GM12891 (cell line): ENCODE measurements at regions not wholly inside any gene's neighbourhood (a gene's known extent, or its start where the extent isn't known, plus 50 kb on each side); places are given as distances from the start of the nearest gene placed in this dataset.

Source experiments
- PAX5 ChIP-seq: IDR thresholded peaks from 2 replicates; pipeline ENCODE4 v1.6.1; 2011; ENCODE audit warnings: low read length, moderate library complexity, mild to moderate bottlenecking; ENCODE audit not compliant: insufficient read depth, severe bottlenecking
- POLR2A ChIP-seq: IDR thresholded peaks from 2 replicates; pipeline ENCODE4 v1.6.1; 2011; ENCODE audit warnings: low read depth, low read length, control low read depth
- POLR2AphosphoS5 ChIP-seq: IDR thresholded peaks from 2 replicates; pipeline ENCODE4 v1.6.1; 2011; ENCODE audit warnings: low read depth, low read length, control low read depth
- POU2F2 ChIP-seq: IDR thresholded peaks from 2 replicates; pipeline ENCODE4 v1.6.1; 2011; ENCODE audit warnings: low read depth, mild to moderate bottlenecking, control low read depth, low read length, moderate library complexity
- TAF1 ChIP-seq: IDR thresholded peaks from 2 replicates; pipeline ENCODE4 v1.6.1; 2011; ENCODE audit warnings: low read depth, low read length, control low read depth

GRCh38 chr3:170741756-170742529 lies 128.1 kb downstream of the RPL22L1 start:
- TF ChIP-seq POLR2A (no peak), POLR2AphosphoS5 (no peak), TAF1 (no peak), POU2F2 (no peak), PAX5 (no peak)
